Hepatocyte (in vitro differentiated cells): ENCODE measurements at regions not wholly inside any gene's neighbourhood (a gene's known extent, or its start where the extent isn't known, plus 50 kb on each side); places are given as distances from the start of the nearest gene placed in this dataset.
A peak's percentile ranks its signal among the peaks of the same experiment; 100 is the strongest.

Experiments
- DNase-seq: peaks from one replicate; pipeline ENCODE4 v3.0.0-alpha.2; 2016; ENCODE audit warnings: low spot score
- H2AFZ ChIP-seq: fragments of 200-600 bp; sonication (generic); 2 replicates; pipeline ENCODE4 v1.6.0; 2016; ENCODE audit warnings: antibody characterized with exemption, mild to moderate bottlenecking
- H3K27ac ChIP-seq: fragments of 200-600 bp; sonication (generic); 2 replicates; pipeline ENCODE4 v1.5.1; 2016; ENCODE audit warnings: mild to moderate bottlenecking
- H3K27me3 ChIP-seq: fragments of 200-600 bp; sonication (generic); 2 replicates; pipeline ENCODE4 v1.6.1; 2016
- H3K36me3 ChIP-seq: fragments of 200-600 bp; sonication (generic); replicated peaks from 2 replicates; pipeline ENCODE4 v1.5.1; 2016; ENCODE audit warnings: low read depth; ENCODE audit not compliant: insufficient read depth
- H3K4me1 ChIP-seq: fragments of 200-600 bp; sonication (generic); 2 replicates; pipeline ENCODE4 v1.5.1; 2016; ENCODE audit warnings: mild to moderate bottlenecking, moderate library complexity; ENCODE audit not compliant: insufficient read depth
- H3K4me2 ChIP-seq: fragments of 200-600 bp; sonication (generic); 2 replicates; pipeline ENCODE4 v1.6.0; 2016
- H3K4me3 ChIP-seq: fragments of 200-600 bp; sonication (generic); 2 replicates; pipeline ENCODE4 v1.5.1; 2016; ENCODE audit warnings: mild to moderate bottlenecking
- H3K79me2 ChIP-seq: fragments of 200-600 bp; sonication (generic); 2 replicates; pipeline ENCODE4 v1.6.0; 2017; ENCODE audit warnings: mild to moderate bottlenecking
- H3K9me2 ChIP-seq: fragments of 200-600 bp; sonication (generic); replicated peaks from 2 replicates; pipeline ENCODE4 v1.6.0; 2017; ENCODE audit warnings: mild to moderate bottlenecking; ENCODE audit not compliant: insufficient read depth
- H3K9me3 ChIP-seq: fragments of 200-600 bp; sonication (generic); 2 replicates; pipeline ENCODE4 v1.5.1; 2016; ENCODE audit warnings: low read depth, mild to moderate bottlenecking
- H4K20me1 ChIP-seq: fragments of 200-600 bp; sonication (generic); 2 replicates; pipeline ENCODE4 v1.6.0; 2016; ENCODE audit warnings: mild to moderate bottlenecking; ENCODE audit not compliant: insufficient read depth, poor library complexity, severe bottlenecking
- CTCF ChIP-seq: fragments of 200-600 bp; sonication (generic); IDR thresholded peaks from 2 replicates; pipeline ENCODE4 v1.5.1; 2016; ENCODE audit warnings: antibody characterized with exemption, mild to moderate bottlenecking; ENCODE audit not compliant: poor library complexity
- EZH2 ChIP-seq: fragments of 200-600 bp; sonication (generic); IDR thresholded peaks from 2 replicates; pipeline ENCODE4 v1.6.1; 2016; ENCODE audit warnings: antibody characterized with exemption, mild to moderate bottlenecking, borderline replicate concordance
- EZH2phosphoT487 ChIP-seq: fragments of 200-600 bp; sonication (generic); IDR thresholded peaks from one replicate; pipeline ENCODE4 v1.6.1; 2018; ENCODE audit warnings: antibody characterized with exemption, mild to moderate bottlenecking, low read depth, moderate library complexity; ENCODE audit not compliant: unreplicated experiment, severe bottlenecking
- WGBS: methylation state at CpG from one replicate; pipeline ENCODE4 v1.1.6; 2016; ENCODE audit warnings: low lambda C conversion rate; ENCODE audit errors: missing lambda C conversion rate; 5-methylcytosine and 5-hydroxymethylcytosine counted together

- H3K79me2 ChIP-seq, result no peaks in the 10 kb centered on the region
- H3K27me3 ChIP-seq, result no peaks in the 10 kb centered on the region
- H3K27ac ChIP-seq, result no peak overlapping the region
- no peak overlapping the region for H3K4me3 ChIP-seq
- no peak overlapping the region for H2AFZ ChIP-seq
- peaks cover 15% of the 10 kb centered on the region for H3K4me1 ChIP-seq
- no peaks in the 10 kb centered on the region for H3K9me3 ChIP-seq
- H3K9me2 ChIP-seq, result no peaks in the 10 kb centered on the region
- H3K4me2 ChIP-seq, result no peak overlapping the region
- no peak for TF ChIP-seq EZH2phosphoT487
- TF ChIP-seq CTCF, result no peak
- TF ChIP-seq EZH2, result no peak
- no peak for DNase-seq
- no peaks in the 10 kb centered on the region for H4K20me1 ChIP-seq
- no peaks in the 10 kb centered on the region for H3K36me3 ChIP-seq
- 80% methylated on average over 3 of the region's 3 CpGs for WGBS
These were observed 78.5 kb upstream of the MEDAG start for GRCh38 chr13:30827578-30827925.

GRCh38 chr13:30829145-30829832, 76.8 kb upstream of the MEDAG start:
- Histone ChIP-seq H3K4me2 (no peak overlapping the region), H3K9me3 (no peaks in the 10 kb centered on the region), H3K36me3 (no peaks in the 10 kb centered on the region), H3K27me3 (no peaks in the 10 kb centered on the region), H3K4me1 (peaks cover 33% of the 10 kb centered on the region), H3K4me3 (no peak overlapping the region), H4K20me1 (no peaks in the 10 kb centered on the region), H3K79me2 (no peaks in the 10 kb centered on the region), H2AFZ (no peak overlapping the region), H3K9me2 (no peaks in the 10 kb centered on the region), H3K27ac (no peak overlapping the region)
- peak; percentile 34 for DNase-seq
- TF ChIP-seq EZH2 (no peak), CTCF (no peak), EZH2phosphoT487 (no peak)
- 61% methylated on average over 2 of the region's 2 CpGs for WGBS

- 67% methylated on average over 10 of the region's 10 CpGs for WGBS
These were observed 76.0 kb upstream of the MEDAG start for GRCh38 chr13:30829833-30830637.

More at GRCh38 chr13:30829833-30830637, 76.0 kb upstream of the MEDAG start:
- Histone ChIP-seq H4K20me1 (no peaks in the 10 kb centered on the region), H2AFZ (no peak overlapping the region), H3K4me1 (peaks cover 39% of the 10 kb centered on the region), H3K9me2 (no peaks in the 10 kb centered on the region), H3K79me2 (no peaks in the 10 kb centered on the region), H3K4me2 (no peak overlapping the region), H3K4me3 (no peak overlapping the region), H3K9me3 (no peaks in the 10 kb centered on the region), H3K36me3 (no peaks in the 10 kb centered on the region), H3K27me3 (no peaks in the 10 kb centered on the region), H3K27ac (no peak overlapping the region)
- DNase-seq, result no peak
- TF ChIP-seq EZH2phosphoT487 (no peak), CTCF (no peak), EZH2 (no peak)
